GM12864 (cell line): ENCODE measurements at regions not wholly inside any gene's neighbourhood (a gene's known extent, or its start where the extent isn't known, plus 50 kb on each side); places are given as distances from the start of the nearest gene placed in this dataset.

Source experiments
- DNase-seq: peaks from one replicate; pipeline ENCODE4 v3.0.0-alpha.2; 2011; ENCODE audit warnings: low read depth
- H3K4me3 ChIP-seq: 2 replicates; pipeline ENCODE4 v1.5.1; 2011; ENCODE audit warnings: mild to moderate bottlenecking, low read depth, low read length, control low read depth
- TF ChIP-seq, protein P1 (sequence below): IDR thresholded peaks from 2 replicates; pipeline ENCODE4 v1.5.1; 2011; ENCODE audit warnings: low read depth, mild to moderate bottlenecking, moderate library complexity, low read length, control low read depth, inconsistent platforms; ENCODE audit errors: missing control alignments

DNA sequence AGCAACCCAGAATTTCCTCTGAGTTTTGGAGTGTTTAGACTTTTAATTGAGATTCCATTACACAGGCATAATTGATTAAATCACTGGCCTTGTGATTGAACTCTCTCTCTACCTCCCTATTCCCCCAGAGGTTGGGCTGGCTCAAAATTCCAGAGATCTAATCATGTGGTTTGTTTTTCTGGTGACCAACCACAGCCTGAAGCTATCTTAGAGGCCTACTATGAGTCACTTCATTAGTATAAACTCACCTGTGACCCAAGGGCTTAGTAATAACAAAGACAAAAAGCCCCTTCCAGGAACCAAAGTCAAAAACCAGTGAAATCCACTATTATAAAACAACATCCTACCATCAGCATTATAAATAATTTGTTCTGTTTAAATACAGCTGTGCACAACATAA lies 992.5 kb upstream of the CITED2 start:
- TF ChIP-seq, protein P1, sequence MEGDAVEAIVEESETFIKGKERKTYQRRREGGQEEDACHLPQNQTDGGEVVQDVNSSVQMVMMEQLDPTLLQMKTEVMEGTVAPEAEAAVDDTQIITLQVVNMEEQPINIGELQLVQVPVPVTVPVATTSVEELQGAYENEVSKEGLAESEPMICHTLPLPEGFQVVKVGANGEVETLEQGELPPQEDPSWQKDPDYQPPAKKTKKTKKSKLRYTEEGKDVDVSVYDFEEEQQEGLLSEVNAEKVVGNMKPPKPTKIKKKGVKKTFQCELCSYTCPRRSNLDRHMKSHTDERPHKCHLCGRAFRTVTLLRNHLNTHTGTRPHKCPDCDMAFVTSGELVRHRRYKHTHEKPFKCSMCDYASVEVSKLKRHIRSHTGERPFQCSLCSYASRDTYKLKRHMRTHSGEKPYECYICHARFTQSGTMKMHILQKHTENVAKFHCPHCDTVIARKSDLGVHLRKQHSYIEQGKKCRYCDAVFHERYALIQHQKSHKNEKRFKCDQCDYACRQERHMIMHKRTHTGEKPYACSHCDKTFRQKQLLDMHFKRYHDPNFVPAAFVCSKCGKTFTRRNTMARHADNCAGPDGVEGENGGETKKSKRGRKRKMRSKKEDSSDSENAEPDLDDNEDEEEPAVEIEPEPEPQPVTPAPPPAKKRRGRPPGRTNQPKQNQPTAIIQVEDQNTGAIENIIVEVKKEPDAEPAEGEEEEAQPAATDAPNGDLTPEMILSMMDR: no peak

DNA sequence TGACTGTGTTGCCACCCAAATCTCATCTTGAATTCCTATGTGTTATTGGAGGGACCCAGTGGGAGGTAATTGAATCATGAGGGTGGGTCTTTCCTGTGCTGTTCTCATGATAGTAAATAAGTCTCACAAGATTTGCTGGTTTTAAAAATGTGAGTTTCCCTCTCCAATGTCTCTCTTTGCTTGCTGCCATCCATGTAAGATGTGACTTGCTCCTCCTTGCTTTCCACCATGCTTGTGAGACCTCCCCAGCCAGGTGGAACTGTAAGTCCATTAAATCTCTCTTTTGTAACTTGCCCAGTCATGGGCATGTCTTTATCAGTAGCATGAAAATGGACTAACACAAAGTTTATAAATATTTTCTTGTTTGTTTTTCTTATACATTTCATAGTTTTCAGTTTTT lies 990.5 kb upstream of the CITED2 start:
- DNase-seq: no peak
- no peak overlapping the region for H3K4me3 ChIP-seq
- TF ChIP-seq, protein P1: no peak

More for the DNA sequence above, 992.5 kb upstream of the CITED2 start:
- no peak overlapping the region for H3K4me3 ChIP-seq
- no peak for DNase-seq

DNA sequence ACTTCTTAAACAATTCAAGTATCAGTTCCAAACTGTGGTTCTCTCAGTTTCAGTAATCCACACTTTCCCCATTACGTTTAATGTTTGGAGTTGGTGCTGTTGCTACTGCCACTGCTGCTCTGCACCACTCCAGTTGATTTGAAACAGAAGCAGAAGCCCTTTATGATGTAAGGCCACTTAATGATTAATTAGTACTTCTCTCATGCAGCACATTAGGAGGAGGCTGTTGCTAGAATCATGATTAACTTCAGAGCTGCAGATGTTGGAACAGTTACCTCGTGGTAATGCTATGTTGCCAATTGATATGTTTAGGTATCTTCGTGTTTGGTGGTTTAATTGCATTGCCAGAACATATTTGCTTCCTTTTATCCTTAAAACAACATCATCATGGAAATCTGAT lies 986.2 kb upstream of the CITED2 start:
- no peak for DNase-seq
- H3K4me3 ChIP-seq: no peak overlapping the region
- TF ChIP-seq, protein P1: no peak

DNA sequence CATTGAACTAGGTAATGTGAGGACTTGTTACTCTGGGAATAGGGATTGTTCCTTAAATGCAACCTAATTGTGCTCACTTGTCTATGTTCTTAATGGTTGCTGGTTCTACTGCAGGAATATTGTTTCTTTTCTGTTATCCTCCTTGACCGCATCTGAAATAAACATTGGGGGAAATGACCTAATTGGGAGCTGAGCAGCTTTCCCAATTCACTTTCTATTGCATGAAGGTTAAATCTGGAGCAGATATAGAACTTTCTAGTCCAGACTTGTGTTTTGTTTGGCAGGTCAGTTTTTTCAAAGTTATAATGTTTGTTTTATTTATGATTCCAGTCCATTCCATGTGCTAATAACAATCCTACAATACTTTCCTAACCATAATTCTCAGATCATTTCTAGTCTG lies 981.0 kb upstream of the CITED2 start:
- no peak for DNase-seq
- TF ChIP-seq, protein P1: no peak
- no peak overlapping the region for H3K4me3 ChIP-seq

DNA sequence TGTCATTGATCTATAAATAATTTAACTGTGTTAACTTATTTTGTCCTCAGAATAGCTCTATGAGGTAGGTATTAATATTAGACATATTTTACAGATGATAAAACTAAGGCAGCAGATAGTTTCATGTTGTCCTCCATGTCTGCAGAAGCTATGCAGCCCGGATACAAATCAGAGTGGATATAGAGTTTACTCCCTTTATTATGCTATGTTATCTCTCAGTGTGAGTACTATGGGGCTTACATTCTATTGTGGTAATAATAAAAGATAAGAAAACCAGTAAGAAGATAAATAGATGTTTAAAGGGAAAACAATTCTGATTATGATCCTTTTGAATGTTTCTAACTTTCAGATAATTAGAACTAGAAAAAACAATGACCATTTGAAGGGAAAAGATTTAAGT lies 979.8 kb upstream of the CITED2 start:
- DNase-seq: no peak
- no peak overlapping the region for H3K4me3 ChIP-seq
- TF ChIP-seq, protein P1: no peak

DNA sequence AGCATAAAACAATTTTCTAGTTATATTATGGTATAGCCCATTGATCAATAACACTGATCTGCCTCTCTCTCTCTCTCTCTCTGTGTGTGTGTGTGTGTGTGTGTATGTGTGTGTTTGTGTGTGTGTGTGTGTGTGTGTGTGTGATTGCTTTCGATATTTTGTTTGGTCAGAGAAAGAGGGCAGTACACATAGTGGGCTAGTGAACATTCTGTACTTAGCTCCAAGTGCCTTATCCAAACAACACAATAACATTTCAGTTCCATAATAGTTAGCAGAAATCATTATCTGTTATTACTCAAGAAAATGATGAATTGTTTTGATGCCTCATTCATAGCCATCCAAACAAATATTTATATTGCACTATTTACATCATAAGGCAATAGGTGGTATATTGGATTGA lies 979.1 kb upstream of the CITED2 start:
- no peak overlapping the region for H3K4me3 ChIP-seq
- TF ChIP-seq, protein P1: no peak
- no peak for DNase-seq

DNA sequence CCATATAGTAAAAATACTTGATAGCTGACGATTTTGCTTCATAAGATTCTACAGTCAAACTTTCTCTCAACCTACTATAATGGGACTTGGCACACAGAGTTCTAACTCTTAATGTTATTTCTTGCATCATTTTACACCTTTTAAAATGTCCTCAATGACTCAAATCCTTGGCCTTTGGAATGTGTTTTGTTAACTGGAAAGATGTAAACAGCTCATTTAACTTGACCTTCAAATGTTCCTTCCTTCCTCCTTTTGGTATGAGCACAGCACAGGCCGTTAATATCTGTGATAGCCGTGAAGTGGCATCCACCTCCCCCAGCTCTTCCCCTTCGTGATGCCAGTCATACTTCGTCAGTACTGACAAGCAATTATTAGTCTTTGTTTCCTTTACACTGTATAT lies 972.0 kb upstream of the CITED2 start:
- DNase-seq: no peak
- H3K4me3 ChIP-seq: no peak overlapping the region
- TF ChIP-seq, protein P1: no peak
